Right kidney (tissue), 1 donor: ENCODE measurements at regions not wholly inside any gene's neighbourhood (a gene's known extent, or its start where the extent isn't known, plus 50 kb on each side); places are given as distances from the start of the nearest gene placed in this dataset.
"Not testable (repeated sequence)": the region's sequence is repeated elsewhere in the genome, so short reads cannot be mapped to it uniquely, and the experiment has no call there.

Experiments used
- DNase-seq: peaks from one replicate; pipeline ENCODE4 v3.0.0-alpha.2; 2016

DNA sequence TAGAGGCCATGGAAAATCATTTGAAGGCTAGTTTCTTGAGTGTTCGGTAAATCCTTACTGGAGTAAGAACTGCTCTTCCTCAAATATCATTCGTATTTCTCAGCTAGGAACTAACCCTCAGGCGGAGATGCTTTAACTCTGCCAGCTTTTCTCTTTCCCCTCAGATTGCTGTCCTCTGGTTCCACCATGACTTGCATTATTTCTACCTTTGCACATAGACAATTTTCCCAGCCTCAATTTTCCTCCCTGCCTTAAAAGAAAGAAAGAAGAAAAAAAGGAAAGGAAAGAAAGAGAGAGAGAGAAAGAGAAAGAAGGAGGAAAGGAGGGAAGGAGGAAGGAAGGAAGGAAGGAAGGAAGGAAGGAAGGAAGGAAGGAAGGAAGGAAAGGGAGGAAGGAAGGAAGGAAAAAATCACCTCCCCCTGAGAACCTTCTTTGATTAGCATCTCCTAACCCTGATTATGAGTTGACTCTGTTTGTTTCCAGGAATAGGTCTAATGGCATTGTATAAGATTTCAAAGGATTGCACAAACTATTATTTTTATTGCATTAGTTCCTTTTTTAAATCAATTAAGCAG lies 123.3 kb upstream of the FAM204A start:
- no peak for DNase-seq

DNA sequence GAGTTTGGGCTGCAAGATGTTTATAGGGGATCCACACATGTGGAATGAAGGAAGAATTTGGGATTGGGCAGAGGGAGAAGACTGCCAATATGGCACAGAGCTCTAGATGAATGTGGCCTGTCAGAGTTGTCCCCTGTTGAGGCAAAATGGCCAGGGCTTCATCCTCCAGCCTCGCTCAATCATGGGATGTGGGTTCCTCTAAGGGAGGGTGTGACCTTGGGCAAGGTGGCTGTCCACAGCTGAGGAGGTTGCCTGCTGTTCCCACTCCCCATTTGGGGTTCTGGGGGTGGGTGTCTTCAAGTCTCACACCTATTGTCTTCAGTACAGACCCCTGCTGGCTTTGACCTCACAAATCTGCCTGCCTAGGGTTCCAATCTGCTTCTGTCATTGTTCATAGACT lies 121.6 kb upstream of the FAM204A start:
- no peak for DNase-seq

DNA sequence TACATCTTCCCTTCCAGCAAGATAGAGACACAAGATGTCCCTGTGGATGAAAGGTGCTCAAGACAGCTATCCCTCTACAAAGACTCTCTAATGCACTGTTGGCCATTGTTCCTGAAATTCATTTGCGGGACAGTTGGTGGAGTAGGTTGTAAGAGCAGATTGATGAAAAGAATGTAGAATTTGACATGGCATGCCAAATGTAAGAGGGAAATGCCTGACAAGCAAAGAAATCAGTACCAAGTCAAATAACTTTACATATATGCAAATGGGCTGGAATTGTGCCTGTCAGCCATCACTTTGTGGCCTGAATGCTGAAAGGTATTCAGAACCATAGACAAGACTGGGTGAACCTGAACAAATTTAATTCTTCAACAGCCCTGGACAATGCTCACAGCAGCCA lies 120.3 kb upstream of the FAM204A start:
- DNase-seq: no peak

DNA sequence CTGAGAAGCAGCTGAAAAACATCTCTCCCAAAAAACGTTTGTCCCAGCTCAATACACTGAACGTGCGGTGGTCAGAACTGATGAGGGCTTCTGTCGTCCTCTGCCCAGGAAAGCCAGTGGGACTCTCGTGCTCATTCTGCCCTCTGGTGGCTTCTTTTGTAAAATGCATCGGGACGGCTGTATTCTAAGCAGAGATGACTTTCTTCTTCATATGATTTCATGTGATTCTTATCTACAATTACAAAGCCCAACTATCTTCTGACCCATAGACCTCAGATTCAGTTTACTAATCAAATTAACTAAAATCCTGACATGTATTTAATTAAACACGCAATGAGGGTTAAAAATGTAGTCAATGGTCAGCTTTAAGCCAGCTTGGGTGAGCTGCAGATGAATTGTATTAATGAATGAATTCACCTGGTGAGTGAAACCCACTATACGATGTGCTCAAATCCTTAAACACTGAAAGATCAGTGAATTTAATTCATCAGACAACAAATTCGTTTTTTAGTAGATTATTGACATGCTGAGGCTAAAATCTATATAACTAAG lies 117.6 kb upstream of the FAM204A start:
- peak; percentile 46 for DNase-seq

DNA sequence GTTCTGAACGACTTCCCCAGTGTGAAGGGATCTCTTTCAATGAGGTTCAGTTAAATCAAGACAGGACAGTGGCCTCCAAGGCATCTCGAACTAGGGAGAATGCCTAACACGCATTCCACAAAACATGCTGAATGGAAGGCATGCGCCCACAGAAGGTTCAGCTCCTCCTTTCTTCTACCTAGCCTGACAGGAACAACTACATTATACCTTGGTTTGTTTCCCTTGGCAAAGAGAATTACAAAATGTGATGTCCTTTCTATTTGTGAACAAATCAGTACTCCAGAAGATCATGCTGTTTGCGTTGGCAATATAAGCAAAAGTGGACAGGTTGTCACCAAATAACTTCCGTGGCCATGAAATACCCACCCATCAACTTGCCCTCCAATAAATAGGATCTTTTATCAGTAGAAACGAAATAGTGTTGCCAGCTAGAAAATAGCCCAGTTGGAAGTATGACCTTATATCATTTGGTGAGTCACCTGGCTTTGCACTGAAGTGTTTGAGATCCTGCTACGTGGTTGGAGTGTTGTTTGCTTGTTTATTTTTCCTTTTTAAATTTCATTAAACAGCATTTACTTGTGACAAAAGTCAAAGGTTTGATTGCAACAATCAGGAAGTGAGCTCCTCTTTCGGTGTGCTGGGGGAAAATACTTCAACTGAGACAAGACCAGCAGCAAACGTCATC lies 117.0 kb upstream of the FAM204A start:
- DNase-seq: no peak

DNA sequence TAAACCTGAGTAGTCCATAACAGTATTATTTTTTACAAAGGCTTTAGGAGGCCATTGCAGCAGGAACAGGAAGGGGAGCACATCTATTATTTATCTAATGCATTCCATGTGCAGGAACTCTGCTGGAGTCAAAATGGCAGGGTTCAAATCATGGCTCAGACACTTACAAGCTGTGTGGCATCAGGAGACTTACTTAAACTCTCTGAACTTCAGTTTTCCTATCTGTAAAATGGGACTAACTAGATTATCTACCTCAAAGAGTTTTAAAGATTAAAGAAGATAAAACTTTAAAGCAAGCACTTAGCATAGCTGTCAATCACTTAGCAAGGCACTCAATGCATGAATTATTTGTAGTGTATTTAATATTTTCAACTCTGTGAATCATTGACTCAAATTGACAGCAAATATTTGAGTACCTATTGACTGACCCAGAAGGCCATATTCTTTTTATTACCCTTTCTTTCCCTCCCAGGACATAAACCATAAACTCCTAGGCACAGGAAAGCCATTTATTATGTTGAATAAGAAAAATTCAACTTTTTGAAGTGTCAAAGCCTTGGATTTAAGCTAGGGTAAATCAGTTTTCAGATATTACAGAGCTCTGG lies 115.8 kb upstream of the FAM204A start:
- no peak for DNase-seq

DNA sequence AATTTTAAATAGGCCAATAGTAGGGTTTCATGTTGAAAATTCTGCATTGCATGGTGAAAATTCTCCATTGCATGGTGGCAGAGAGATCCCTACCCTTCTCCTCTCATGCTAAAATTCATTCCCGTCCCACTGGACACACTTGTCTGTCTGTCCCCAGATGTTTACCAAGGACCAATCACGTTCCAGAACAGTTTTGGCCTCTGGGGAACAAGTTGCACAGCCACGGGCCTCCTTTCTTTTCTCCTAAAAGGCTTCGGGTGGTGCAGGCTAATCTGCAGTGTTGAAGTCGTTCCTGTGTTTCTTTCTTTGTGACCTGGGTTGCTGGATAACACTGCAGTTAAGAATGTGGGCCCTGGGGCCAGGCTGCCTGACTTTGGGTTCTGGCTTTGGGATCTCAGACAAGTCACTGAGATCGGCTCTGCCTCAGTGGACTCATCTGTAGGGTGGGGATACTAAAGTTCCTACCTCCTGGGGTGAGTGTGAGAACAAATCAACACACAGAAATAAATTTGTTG lies 113.1 kb upstream of the FAM204A start:
- DNase-seq: no peak

DNA sequence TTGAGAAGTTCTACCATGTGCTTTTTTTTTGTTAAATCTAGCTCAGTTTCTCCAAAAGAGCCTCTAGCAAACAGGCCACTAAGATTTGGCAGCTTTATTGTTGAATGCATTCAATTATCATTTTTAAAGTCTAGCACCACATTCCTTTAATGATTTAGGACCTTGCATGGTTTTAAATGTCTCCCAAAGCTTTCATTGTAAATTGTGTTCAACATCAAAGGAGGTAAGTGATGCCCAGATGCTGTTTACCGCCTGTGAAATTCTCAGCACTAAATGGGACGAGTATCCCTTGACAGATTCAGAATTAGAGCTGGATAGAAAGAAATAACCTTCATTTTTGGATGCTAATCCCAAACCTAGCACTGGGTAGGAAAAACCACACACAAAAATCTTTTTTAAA lies 112.1 kb upstream of the FAM204A start:
- DNase-seq: no peak

DNA sequence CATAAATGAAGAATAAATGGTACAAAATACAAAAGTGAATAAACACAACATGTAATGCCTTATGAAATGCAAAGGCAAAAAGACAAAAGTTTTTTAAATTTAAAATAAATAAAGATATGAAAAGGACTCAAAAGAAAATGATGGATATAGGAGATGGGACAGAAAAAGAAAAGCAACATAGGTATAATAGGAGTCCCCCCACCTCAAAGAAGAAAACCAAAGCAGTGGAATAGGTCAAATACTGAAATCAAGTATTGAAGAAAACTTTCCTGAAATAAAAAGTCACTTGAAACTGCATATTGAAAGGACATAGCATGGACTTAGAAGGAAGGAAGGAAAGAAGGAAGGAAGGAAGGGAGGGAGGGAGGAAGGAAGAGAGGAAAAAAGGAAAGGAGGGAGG lies 110.0 kb upstream of the FAM204A start:
- DNase-seq: no peak

DNA sequence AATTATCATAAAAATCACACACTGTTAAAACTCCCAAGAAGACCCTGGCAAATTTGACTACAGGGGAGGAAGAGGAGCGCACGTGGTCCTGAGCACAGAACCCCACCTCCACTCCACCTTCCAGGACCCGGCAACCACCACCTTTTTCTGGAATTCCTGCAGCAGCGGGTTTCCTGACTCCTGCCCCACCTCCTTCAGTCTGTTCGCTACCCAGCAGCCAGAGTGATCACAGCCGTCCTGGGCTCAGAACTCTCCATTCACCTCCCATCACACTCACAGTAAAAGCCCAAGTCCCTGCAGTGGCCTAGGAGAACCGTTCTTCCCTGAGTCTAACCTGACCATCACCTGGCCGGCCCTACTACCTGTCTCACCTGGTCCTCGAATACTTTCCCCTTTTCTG lies 107.4 kb upstream of the FAM204A start:
- no peak for DNase-seq

DNA sequence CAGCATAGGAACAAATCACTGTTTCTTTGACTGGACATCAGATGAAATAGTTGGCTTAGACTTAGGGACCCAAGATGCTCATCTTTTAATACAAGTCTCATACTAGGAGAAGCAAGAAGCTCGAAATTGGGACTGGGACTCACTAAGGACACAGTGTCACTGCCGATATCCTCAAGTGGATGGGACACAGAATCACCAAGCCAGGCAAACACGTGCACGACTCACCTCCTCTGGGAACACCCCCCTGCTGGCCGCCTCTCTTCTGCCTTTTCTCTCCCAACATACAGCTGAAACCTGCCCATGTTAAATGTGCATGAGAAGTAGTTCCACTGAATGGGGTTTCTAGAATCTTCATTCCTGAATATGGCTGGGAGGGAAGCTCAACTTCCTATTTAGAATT lies 106.6 kb upstream of the FAM204A start:
- DNase-seq: no peak

DNA sequence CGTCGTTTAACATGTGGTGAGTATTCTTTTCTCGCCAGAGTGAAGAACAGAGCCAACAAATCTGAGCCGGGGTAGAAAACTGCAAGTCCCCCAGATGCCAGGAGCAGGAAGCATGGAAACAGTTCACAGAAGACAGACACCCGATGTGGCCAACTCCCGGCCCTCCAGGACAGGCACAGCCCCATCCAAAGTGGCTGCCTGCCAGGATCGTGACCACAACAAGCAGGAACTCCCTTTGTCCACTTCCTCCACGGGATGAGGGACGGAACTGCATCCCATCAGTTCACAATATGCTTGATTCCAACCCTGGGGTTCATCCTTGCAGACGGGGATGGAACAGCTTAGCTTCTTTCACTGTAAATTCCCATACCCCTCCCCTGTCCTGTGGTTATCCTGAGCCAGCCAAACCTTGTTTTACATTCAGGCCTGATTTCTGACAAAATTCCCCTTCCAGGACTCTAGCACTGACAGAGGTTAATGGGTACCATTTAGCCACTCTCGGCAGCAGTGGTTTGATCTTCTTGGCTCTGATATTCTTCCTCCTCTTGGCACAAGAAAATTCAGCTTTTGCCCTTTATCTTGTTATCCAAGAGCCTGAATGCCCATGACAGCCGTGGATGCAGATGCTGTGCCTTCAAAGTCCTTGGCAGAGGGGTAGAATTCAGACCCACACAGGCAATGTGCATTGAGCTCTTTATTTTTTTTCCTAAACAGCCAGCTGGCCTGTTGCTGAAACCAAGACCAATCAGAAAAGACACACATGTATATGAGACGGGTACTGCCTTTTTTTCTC lies 105.5 kb upstream of the FAM204A start:
- no peak for DNase-seq

DNA sequence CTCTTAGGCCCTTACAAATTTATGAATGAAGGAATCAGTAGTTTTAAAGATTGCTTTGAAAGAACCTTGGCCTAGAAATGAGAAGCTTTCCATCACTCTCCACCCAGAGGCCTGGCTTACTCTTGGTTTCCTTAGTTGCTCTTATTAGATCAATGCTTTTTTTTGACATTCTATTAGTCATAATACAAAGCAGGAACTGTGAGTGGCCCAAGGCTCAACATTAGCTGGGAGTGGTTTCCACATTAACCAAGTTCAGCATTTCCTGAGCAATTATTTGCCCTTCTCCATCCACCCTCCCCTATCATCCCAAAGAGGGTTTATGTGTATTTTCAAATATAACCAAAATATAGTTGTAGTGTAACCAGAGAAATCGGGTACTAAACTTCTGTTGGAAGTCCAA lies 103.4 kb upstream of the FAM204A start:
- DNase-seq: no peak

DNA sequence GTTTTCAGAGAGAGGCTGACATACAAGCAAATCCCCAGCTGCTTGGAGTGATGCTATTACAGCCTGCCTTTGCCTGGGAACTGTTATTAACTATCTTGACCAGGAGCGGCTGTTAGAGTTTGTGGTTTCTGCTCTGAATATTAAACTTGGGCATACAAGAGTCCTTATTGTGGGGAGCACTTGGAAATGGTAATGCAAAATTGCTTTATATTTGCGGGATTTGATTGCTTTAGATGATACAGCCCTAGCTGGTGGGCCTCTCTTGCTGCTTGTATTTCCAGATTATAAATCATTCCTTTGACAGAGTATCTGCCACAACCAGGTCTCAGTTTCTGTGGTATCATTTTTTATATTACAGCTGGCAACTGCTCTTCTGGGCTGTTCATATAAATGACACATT lies 101.9 kb upstream of the FAM204A start:
- DNase-seq: no peak

DNA sequence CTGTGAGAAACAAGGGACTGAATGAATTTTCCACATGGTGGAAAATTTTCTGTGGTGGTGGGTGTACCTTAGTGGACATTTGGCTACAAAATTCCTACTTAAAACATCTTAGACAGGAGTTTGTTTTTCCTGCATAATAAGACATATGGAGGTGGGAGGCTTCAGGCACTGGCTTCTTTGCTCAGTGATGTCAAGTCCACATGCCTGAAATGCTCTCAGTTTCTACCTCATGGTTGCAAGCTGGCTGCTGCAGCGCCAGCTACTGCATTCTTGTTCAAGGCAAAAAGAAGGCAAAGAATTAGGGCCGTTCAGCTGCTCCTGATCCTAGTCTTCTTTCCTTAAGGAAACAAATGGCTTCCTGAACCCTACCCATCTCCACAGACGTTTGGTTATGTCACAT lies 99.9 kb upstream of the FAM204A start:
- no peak for DNase-seq

DNA sequence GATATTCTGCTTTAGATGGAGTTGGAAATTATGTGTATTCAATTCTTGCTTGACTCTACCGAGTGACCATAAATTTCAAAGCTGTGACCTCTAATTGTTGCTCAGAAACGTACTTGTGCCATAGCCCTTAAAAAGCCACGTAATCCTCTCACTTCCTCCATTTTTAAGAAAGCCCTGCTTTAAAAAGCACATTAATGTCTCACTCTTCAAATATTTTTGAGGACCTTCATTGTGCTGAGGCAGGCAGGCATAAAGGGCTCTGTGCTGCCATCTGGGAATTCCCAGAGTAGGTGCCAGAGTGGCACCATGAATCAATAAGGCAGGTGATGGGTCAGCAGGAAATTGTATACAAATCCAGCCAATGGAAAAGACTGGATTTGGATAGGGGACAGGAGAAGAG lies 97.7 kb upstream of the FAM204A start:
- no peak for DNase-seq

DNA sequence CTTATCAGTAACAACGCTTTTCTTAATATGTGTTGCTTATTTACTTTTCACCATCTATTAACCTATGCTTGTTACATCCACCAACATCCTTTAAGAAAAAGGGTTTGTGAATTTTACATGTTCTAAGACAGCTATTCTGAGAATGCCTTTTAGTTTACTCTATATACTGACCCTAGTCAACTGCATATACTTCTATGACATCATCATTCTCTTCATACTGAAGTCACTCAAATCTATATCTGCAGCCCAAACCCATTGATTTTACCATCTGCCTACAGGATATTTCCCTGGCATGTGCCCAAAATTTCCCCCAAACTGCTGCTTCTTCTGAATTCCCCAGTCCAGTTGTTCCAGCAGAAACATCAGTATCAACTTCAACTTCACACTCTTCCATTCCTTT lies 94.6 kb upstream of the FAM204A start:
- DNase-seq: no peak

DNA sequence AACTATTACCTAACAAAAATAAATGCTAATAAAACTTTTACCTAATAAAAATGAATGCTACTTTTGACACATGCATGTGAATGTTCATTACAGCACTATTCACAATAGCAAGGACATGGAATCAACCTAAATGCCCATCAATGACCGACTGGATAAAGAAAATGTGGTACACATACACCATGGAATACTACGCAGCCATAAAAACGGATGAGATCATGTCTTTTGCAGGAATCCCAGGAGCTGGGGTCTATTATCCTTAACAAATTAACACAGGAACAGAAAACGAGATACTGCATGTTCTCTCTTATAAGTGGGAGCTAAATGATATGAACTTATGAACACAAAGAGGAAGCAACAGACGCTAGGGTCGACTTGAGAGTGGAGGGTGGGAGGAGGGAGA lies 88.1 kb upstream of the FAM204A start:
- DNase-seq: no peak

DNA sequence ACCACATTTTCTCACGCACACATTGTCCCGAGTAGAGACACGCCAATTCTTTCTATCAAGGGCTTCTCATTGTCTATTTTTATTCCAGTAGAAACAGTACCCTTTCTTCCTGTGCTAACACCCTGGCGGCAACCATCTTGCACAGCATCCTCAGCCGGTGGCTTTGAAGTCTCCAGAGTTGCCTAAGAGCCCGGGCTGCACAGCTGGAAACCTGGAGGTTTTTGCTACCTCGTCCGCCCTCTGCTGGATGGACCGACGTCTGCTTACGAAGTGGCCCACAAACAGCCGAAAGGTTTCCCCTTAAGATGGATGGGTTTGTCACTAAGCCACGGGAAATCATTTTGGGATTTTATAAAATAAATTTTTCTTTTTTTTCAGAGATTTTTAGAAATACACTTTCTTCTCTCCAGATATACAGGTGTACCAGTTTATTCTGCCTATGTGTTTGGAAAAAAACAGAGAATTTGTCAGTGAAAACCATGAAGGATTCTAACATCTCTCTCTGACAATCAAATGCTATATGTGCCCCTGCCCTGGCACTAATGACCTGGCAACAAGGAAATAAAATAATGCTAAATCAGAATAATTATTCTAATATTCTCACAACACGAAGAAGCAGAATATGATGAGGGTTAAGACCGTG lies 81.8 kb upstream of the FAM204A start:
- peak; percentile 44 for DNase-seq

DNA sequence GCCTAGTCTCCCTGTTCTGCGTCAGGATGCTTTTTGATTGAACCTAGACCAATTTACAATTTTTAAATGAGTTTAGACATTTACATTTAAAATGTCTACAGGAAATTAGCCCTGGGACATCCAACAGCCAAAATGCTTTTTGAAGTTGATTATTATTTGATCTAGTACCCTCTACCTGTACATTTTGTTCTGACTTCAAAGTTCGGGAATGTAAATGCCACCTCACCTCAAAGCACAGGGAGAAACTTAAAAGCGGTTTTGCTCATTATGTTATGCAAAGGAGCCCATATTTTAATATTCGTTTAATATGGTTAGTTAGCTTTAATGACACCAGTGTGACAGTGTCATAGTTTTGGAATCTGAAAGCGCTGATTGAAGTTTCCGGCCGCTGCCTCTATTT lies 80.1 kb upstream of the FAM204A start:
- DNase-seq: no peak

DNA sequence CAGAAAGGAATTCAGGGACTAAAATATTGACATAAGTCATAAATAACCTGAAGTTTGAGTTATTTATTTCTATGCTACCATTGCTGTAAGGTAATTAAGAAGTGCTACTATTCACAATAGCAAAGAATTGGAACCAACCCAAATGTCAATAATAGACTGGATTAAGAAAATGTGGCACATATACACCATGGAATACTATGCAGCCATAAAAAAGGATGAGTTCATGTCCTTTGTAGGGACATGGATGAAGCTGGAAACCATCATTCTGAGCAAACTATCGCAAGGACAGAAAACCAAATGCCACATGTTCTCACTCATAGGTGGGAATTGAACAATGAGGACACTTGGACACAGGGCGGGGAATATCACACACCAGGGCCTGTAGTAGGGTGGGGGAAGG lies 77.9 kb upstream of the FAM204A start:
- not testable (repeated sequence) for DNase-seq

DNA sequence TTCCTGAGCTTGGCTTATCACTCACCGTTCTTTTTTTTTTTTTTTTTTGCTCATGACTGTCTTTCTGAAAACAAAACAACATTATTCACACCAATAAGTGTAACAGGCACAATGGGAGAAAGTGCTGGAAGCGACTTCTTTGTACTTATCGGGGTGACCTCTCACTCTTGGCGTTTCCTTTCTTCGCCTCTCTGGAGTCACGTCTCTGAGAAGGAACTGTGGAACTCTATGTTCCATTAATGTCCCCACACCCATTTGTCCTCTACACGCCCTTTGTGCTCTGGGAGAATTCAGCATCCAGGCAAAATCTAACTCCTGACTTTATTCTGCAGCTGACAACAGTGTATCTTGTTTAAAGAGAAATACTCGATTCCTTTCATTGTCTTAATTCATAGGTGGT lies 70.8 kb upstream of the FAM204A start:
- DNase-seq: no peak
